CD14-positive monocyte (primary cell): ENCODE measurements at regions not wholly inside any gene's neighbourhood (a gene's known extent, or its start where the extent isn't known, plus 50 kb on each side); places are given as distances from the start of the nearest gene placed in this dataset.

Source experiments
- DNase-seq, 3 donors: peaks; one replicate each; pipeline ENCODE4 v3.0.0-alpha.2; 2011 to 2022
- H2AFZ ChIP-seq: 2 replicates; pipeline ENCODE4 v1.6.0; 2012; ENCODE audit warnings: mild to moderate bottlenecking, low read depth, low read length, inconsistent platforms; ENCODE audit not compliant: insufficient read depth, poor library complexity, severe bottlenecking
- H3K27ac ChIP-seq, 2 donors: 1 replicate in 1 of 2; 2 replicates in 1 of 2; pipeline ENCODE4 v1.5.1; 2012 to 2013; ENCODE audit warnings: low read length in 2 of 2, control low read depth in 1 of 2, inconsistent platforms in 1 of 2, low read depth in 1 of 2, mild to moderate bottlenecking in 1 of 2
- H3K27me3 ChIP-seq, 2 donors: one replicate each; pipeline versions ENCODE4 v1.6.0 to v1.6.1; 2011 to 2013; ENCODE audit warnings: low read length in 2 of 2; ENCODE audit not compliant: control insufficient read depth in 2 of 2, insufficient read depth in 2 of 2
- H3K36me3 ChIP-seq, 2 donors: replicated peaks in 1 of 2; 1 replicate in 1 of 2; 2 replicates in 1 of 2; pipeline versions ENCODE4 v1.5.1 to v1.6.1; 2012 to 2013; ENCODE audit warnings: low read length in 2 of 2, control low read depth in 1 of 2, inconsistent platforms in 1 of 2, mild to moderate bottlenecking in 1 of 2; ENCODE audit not compliant: insufficient read depth in 2 of 2, control insufficient read depth in 1 of 2
- H3K4me1 ChIP-seq, 2 donors: 1 replicate in 1 of 2; 2 replicates in 1 of 2; pipeline versions ENCODE4 v1.5.1 to v1.6.1; 2012 to 2013; ENCODE audit warnings: low read length in 2 of 2, control low read depth in 1 of 2, inconsistent platforms in 1 of 2, mild to moderate bottlenecking in 1 of 2, moderate library complexity in 1 of 2; ENCODE audit not compliant: insufficient read depth in 2 of 2, control insufficient read depth in 1 of 2
- H3K4me2 ChIP-seq: replicated peaks from 2 replicates; pipeline ENCODE3; 2012; ENCODE audit warnings: low read length, moderate library complexity, mild to moderate bottlenecking; ENCODE audit not compliant: poor library complexity, severe bottlenecking; ENCODE audit errors: extremely low read depth
- H3K4me3 ChIP-seq, 3 experiments: fragments of 200-600 bp in 1 of 3; sonication (generic) in 1 of 3; replicated peaks in 1 of 3; 1 replicate in 2 of 3; 2 replicates in 1 of 3; pipeline ENCODE4 v1.5.1; 2011 to 2013; ENCODE audit warnings: low read length in 3 of 3, mild to moderate bottlenecking in 3 of 3, control low read depth in 2 of 3, low read depth in 2 of 3, inconsistent platforms in 1 of 3, moderate library complexity in 1 of 3
- H3K79me2 ChIP-seq: 2 replicates; pipeline ENCODE4 v1.6.0; 2012; ENCODE audit warnings: mild to moderate bottlenecking, control low read depth, inconsistent platforms, low read length, moderate library complexity; ENCODE audit not compliant: insufficient read depth
- H3K9ac ChIP-seq: 2 replicates; pipeline ENCODE4 v1.6.0; 2017; ENCODE audit warnings: low read length, mild to moderate bottlenecking; ENCODE audit not compliant: insufficient read depth, poor library complexity, severe bottlenecking
- H3K9me3 ChIP-seq, 2 donors: replicated peaks in 1 of 2; 1 replicate in 1 of 2; 2 replicates in 1 of 2; pipeline versions ENCODE4 v1.5.1 to v1.6.1; 2012 to 2013; ENCODE audit warnings: low read length in 2 of 2, control low read depth in 1 of 2; ENCODE audit not compliant: control insufficient read depth in 1 of 2, insufficient read depth in 1 of 2
- H4K20me1 ChIP-seq: 2 replicates; pipeline ENCODE4 v1.6.0; 2012; ENCODE audit warnings: mild to moderate bottlenecking, low read length, control low read depth, moderate library complexity; ENCODE audit not compliant: insufficient read depth
- H3K27ac Mint-ChIP-seq, 7 donors: one replicate each; pipeline ENCODE4 v1.8.0; 2020; ENCODE audit warnings: mild to moderate bottlenecking in 7 of 7, mixed read lengths in 7 of 7, moderate library complexity in 6 of 7, inconsistent platforms in 2 of 7
- H3K27me3 Mint-ChIP-seq, 3 donors: one replicate each; pipeline ENCODE4 v1.8.0; 2021 to 2022; ENCODE audit warnings: low read depth in 3 of 3, mild to moderate bottlenecking in 3 of 3, mixed read lengths in 3 of 3, moderate library complexity in 3 of 3, inconsistent platforms in 1 of 3
- H3K36me3 Mint-ChIP-seq, 2 donors: one replicate each; pipeline ENCODE4 v1.8.0; 2020; ENCODE audit warnings: mixed read lengths in 2 of 2, inconsistent platforms in 1 of 2, mild to moderate bottlenecking in 1 of 2
- H3K4me1 Mint-ChIP-seq: one replicate; pipeline ENCODE4 v1.8.0; 2020; ENCODE audit warnings: mild to moderate bottlenecking, mixed read lengths
- H3K4me3 Mint-ChIP-seq, 2 donors: one replicate each; pipeline ENCODE4 v1.8.0; 2020; ENCODE audit warnings: mild to moderate bottlenecking in 2 of 2, mixed read lengths in 2 of 2, moderate library complexity in 1 of 2
- H3K9me3 Mint-ChIP-seq, 7 donors: one replicate each; pipeline ENCODE4 v1.8.0; 2020 to 2022; ENCODE audit warnings: mixed read lengths in 7 of 7, mild to moderate bottlenecking in 6 of 7, moderate library complexity in 6 of 7, inconsistent platforms in 2 of 7
- CTCF ChIP-seq: fragments of 200-600 bp; IDR thresholded peaks from one replicate; pipeline ENCODE4 v1.8.0; 2022; ENCODE audit warnings: antibody characterized with exemption, mild to moderate bottlenecking
- WGBS: methylation state at CpG from one replicate; pipeline ENCODE4 v1.1.5; 2013; ENCODE audit warnings: missing lambda C conversion rate; ENCODE audit not compliant: insufficient coverage; 5-methylcytosine and 5-hydroxymethylcytosine counted together
- intact Hi-C, 2 donors: fragments of 100-400 bp; cut with micrococcal nuclease; formaldehyde crosslinking; loops; one replicate each; pipeline versions ENCODE4 v1.15.0 to v1.15.1; 2023

GRCh38 chr15:62500325-62500724, 335.2 kb upstream of the C2CD4B start:
- Histone ChIP-seq H3K27ac (no peak overlapping the region), H3K36me3 (no peaks in the 10 kb centered on the region), H2AFZ (no peak overlapping the region), H3K9ac (no peak overlapping the region), H3K4me3 (no peak overlapping the region), H3K4me1 (no peaks in the 10 kb centered on the region), H3K27me3 (no peaks in the 10 kb centered on the region), H4K20me1 (no peaks in the 10 kb centered on the region), H3K79me2 (no peaks in the 10 kb centered on the region), H3K4me2 (no peak overlapping the region), H3K9me3 (no peaks in the 10 kb centered on the region)
- 83% methylated on average over 1 of the region's 1 CpG for WGBS
- peaks cover 0 to 2% (median 0%) of the 10 kb centered on the region in 7 donors for H3K9me3 Mint-ChIP-seq
- intact Hi-C loops: no loop called here
- no peaks in the 10 kb centered on the region for H3K36me3 Mint-ChIP-seq
- no peak for TF ChIP-seq CTCF
- no peak overlapping the region for H3K27ac Mint-ChIP-seq
- H3K4me1 Mint-ChIP-seq: no peaks in the 10 kb centered on the region
- peaks cover 1 to 3% (median 1%) of the 10 kb centered on the region in 3 donors for H3K27me3 Mint-ChIP-seq
- no peak overlapping the region for H3K4me3 Mint-ChIP-seq
- DNase-seq: no peak

- Mint-ChIP-seq H3K4me1 (no peaks in the 10 kb centered on the region), H3K27ac (no peak overlapping the region), H3K36me3 (no peaks in the 10 kb centered on the region), H3K27me3 (peaks cover 1 to 3% (median 1%) of the 10 kb centered on the region in 3 donors), H3K4me3 (no peak overlapping the region), H3K9me3 (peaks cover 0 to under 1% (median 0%) of the 10 kb centered on the region in 7 donors)
- Histone ChIP-seq H3K36me3 (no peaks in the 10 kb centered on the region), H3K27ac (no peak overlapping the region), H3K79me2 (no peaks in the 10 kb centered on the region), H4K20me1 (no peaks in the 10 kb centered on the region), H3K27me3 (no peaks in the 10 kb centered on the region), H3K4me3 (no peak overlapping the region), H3K4me2 (no peak overlapping the region), H3K4me1 (no peaks in the 10 kb centered on the region), H2AFZ (no peak overlapping the region), H3K9me3 (no peaks in the 10 kb centered on the region), H3K9ac (no peak overlapping the region)
- intact Hi-C loops: no loop called here
- WGBS: 98% methylated on average over 4 of the region's 5 CpGs
- no peak for TF ChIP-seq CTCF
- DNase-seq: no peak
These were observed 337.4 kb upstream of the C2CD4B start for GRCh38 chr15:62502451-62502850.
